ENCODE measurements at regions not wholly inside any gene's neighbourhood (a gene's known extent, or its start where the extent isn't known, plus 50 kb on each side); places are given as distances from the start of the nearest gene placed in this dataset.
A peak's percentile ranks its signal among the peaks of the same experiment; 100 is the strongest.

GRCh38 chr9:108476574-108476973, 379.2 kb downstream of the ACTL7B start:
- no peaks in the 10 kb centered on the region for H3K36me3 ChIP-seq (ENCODE audit: low read depth)
- DNase-seq (ENCODE audit: low spot score) (no peak), ATAC-seq (ENCODE audit: low read depth) (peak; percentile 24; the same call in 2 of the 3 replicates)
- no peak overlapping the region for H3K4me3 ChIP-seq (ENCODE audit: severe bottlenecking)
- peaks cover 65% of the 10 kb centered on the region for H3K4me1 ChIP-seq (ENCODE audit: insufficient read depth, poor library complexity, severe bottlenecking)
- H3K27ac ChIP-seq (ENCODE audit: poor library complexity, severe bottlenecking) = peak overlapping the region; percentile 95
- no peaks in the 10 kb centered on the region for H3K9me3 ChIP-seq (ENCODE audit: severe bottlenecking)
- TF ChIP-seq CTCF (IDR thresholded peaks at IDR 0.05; ENCODE audit: poor library complexity, severe bottlenecking) = no peak
- H3K27me3 ChIP-seq (ENCODE audit: insufficient read depth, poor library complexity, severe bottlenecking) = no peaks in the 10 kb centered on the region

- Histone ChIP-seq H3K27ac (ENCODE audit: poor library complexity, severe bottlenecking) (peak overlapping the region; percentile 95), H3K4me1 (ENCODE audit: insufficient read depth, poor library complexity, severe bottlenecking) (peaks cover 65% of the 10 kb centered on the region), H3K4me3 (ENCODE audit: severe bottlenecking) (no peak overlapping the region), H3K27me3 (ENCODE audit: insufficient read depth, poor library complexity, severe bottlenecking) (no peaks in the 10 kb centered on the region), H3K9me3 (ENCODE audit: severe bottlenecking) (no peaks in the 10 kb centered on the region), H3K36me3 (ENCODE audit: low read depth) (no peaks in the 10 kb centered on the region)
- no peak for ATAC-seq (ENCODE audit: low read depth)
- no peak for DNase-seq (ENCODE audit: low spot score)
- TF ChIP-seq CTCF (IDR thresholded peaks at IDR 0.05; ENCODE audit: poor library complexity, severe bottlenecking) = no peak
These were observed 380.0 kb downstream of the ACTL7B start for GRCh38 chr9:108475813-108476212.

GRCh38 chr9:108474356-108474755, 381.4 kb downstream of the ACTL7B start:
- no peak for TF ChIP-seq CTCF (IDR thresholded peaks at IDR 0.05; ENCODE audit: poor library complexity, severe bottlenecking)
- no peaks in the 10 kb centered on the region for H3K36me3 ChIP-seq (ENCODE audit: low read depth)
- ATAC-seq (ENCODE audit: low read depth) = no peak
- peaks cover 67% of the 10 kb centered on the region for H3K4me1 ChIP-seq (ENCODE audit: insufficient read depth, poor library complexity, severe bottlenecking)
- no peaks in the 10 kb centered on the region for H3K27me3 ChIP-seq (ENCODE audit: insufficient read depth, poor library complexity, severe bottlenecking)
- no peak for DNase-seq (ENCODE audit: low spot score)
- no peak overlapping the region for H3K4me3 ChIP-seq (ENCODE audit: severe bottlenecking)
- no peaks in the 10 kb centered on the region for H3K9me3 ChIP-seq (ENCODE audit: severe bottlenecking)
- H3K27ac ChIP-seq (ENCODE audit: poor library complexity, severe bottlenecking) = peak overlapping the region; percentile 85

GRCh38 chr9:108473209-108474112, 382.3 kb downstream of the ACTL7B start:
- H3K4me3 ChIP-seq (ENCODE audit: severe bottlenecking) = no peak overlapping the region
- peak overlapping the region; percentile 85 for H3K27ac ChIP-seq (ENCODE audit: poor library complexity, severe bottlenecking)
- no peaks in the 10 kb centered on the region for H3K27me3 ChIP-seq (ENCODE audit: insufficient read depth, poor library complexity, severe bottlenecking)
- H3K9me3 ChIP-seq (ENCODE audit: severe bottlenecking) = no peaks in the 10 kb centered on the region
- no peak for TF ChIP-seq CTCF (IDR thresholded peaks at IDR 0.05; ENCODE audit: poor library complexity, severe bottlenecking)
- ATAC-seq (ENCODE audit: low read depth) (peak; percentile 76), DNase-seq (ENCODE audit: low spot score) (peak; percentile 69)
- no peaks in the 10 kb centered on the region for H3K36me3 ChIP-seq (ENCODE audit: low read depth)
- H3K4me1 ChIP-seq (ENCODE audit: insufficient read depth, poor library complexity, severe bottlenecking) = peaks cover 61% of the 10 kb centered on the region

- DNase-seq (ENCODE audit: low spot score) = no peak
These were observed 386.1 kb downstream of the ACTL7B start for GRCh38 chr9:108469654-108470053.

More at GRCh38 chr9:108469654-108470053, 386.1 kb downstream of the ACTL7B start:
- Histone ChIP-seq H3K4me3 (ENCODE audit: severe bottlenecking) (no peak overlapping the region), H3K27me3 (ENCODE audit: insufficient read depth, poor library complexity, severe bottlenecking) (no peaks in the 10 kb centered on the region), H3K9me3 (ENCODE audit: severe bottlenecking) (no peaks in the 10 kb centered on the region), H3K4me1 (ENCODE audit: insufficient read depth, poor library complexity, severe bottlenecking) (peaks cover 29% of the 10 kb centered on the region), H3K36me3 (ENCODE audit: low read depth) (no peaks in the 10 kb centered on the region), H3K27ac (ENCODE audit: poor library complexity, severe bottlenecking) (no peak overlapping the region)
- TF ChIP-seq CTCF (IDR thresholded peaks at IDR 0.05; ENCODE audit: poor library complexity, severe bottlenecking) = no peak
- ATAC-seq (ENCODE audit: low read depth) = no peak

Measured in RWPE2 (cell line).